ENCODE measurements at regions not wholly inside any gene's neighbourhood (a gene's known extent, or its start where the extent isn't known, plus 50 kb on each side); places are given as distances from the start of the nearest gene placed in this dataset.

DNA sequence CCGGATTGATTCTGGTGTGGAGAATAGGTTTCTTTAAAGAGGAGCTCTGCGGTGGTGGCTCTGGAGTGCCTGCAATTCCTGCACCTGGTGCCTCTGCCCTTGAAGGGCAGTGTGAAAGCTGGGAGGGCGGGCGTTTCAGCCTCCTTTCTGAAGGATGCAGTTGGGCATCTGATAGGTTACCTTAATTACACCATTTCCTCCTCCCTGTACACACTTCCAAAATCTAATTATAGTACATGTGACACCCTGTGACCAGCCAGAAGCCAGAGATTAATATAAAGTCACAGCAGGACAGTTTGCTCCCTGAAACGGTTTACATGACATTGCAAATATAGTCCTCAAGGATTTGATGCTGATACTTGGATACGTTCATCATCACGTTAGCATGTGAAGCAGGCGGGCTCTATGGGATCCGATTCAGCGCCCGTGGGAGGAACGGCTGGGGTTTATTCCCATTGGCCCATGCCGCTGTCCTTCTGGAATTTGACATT is 548.2 kb downstream of the QKI start:
- Mint-ChIP-seq H3K27me3 (no peaks in the 10 kb centered on the region), H3K4me3 (no peak overlapping the region), H3K4me1 (no peaks in the 10 kb centered on the region), H3K27ac (no peak overlapping the region), H3K9me3 (no peaks in the 10 kb centered on the region), H3K36me3 (ENCODE audit: low read depth) (no peaks in the 10 kb centered on the region)
- DNase-seq = peak; percentile 45
- intact Hi-C loops (cut with micrococcal nuclease) = no loop called here

- no peak overlapping the region for H3K27ac Mint-ChIP-seq
- no peaks in the 10 kb centered on the region for H3K9me3 Mint-ChIP-seq
- intact Hi-C loops (cut with micrococcal nuclease) = no loop called here
- DNase-seq = no peak
- H3K4me3 Mint-ChIP-seq = no peak overlapping the region
- H3K4me1 Mint-ChIP-seq = no peaks in the 10 kb centered on the region
- H3K27me3 Mint-ChIP-seq = peaks cover 7% of the 10 kb centered on the region
- H3K36me3 Mint-ChIP-seq (ENCODE audit: low read depth) = no peaks in the 10 kb centered on the region
These were observed 545.6 kb downstream of the QKI start for GRCh38 chr6:163960128-163960527.

DNA sequence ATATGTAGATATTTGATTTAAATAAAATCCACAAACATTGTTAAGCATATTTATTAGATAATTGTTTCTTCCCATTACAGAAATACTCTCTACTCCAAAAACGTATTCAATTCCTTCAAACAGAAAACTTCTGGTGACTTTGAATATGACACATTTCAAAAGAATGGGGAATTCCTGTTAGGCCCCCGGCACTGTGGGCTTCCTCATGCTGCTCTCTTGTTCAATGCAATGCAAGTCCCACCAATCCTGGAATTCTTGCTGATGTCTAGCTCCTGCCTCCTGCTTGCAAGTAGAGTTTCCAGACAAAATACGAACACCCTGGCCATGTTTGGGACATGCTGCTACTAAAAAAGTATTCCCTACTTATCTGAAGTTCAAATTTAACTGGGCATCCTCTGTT is 544.1 kb downstream of the QKI start:
- Mint-ChIP-seq H3K27me3 (peaks cover 16% of the 10 kb centered on the region), H3K9me3 (no peaks in the 10 kb centered on the region), H3K36me3 (ENCODE audit: low read depth) (no peaks in the 10 kb centered on the region), H3K27ac (no peak overlapping the region), H3K4me3 (no peak overlapping the region), H3K4me1 (no peaks in the 10 kb centered on the region)
- DNase-seq = no peak
- intact Hi-C loops (cut with micrococcal nuclease) = loop anchor here (5.0 to 10.0 kb wide), 2 partner anchors 374 to 786 kb away; no protein-coding TSS in a partner anchor

DNA sequence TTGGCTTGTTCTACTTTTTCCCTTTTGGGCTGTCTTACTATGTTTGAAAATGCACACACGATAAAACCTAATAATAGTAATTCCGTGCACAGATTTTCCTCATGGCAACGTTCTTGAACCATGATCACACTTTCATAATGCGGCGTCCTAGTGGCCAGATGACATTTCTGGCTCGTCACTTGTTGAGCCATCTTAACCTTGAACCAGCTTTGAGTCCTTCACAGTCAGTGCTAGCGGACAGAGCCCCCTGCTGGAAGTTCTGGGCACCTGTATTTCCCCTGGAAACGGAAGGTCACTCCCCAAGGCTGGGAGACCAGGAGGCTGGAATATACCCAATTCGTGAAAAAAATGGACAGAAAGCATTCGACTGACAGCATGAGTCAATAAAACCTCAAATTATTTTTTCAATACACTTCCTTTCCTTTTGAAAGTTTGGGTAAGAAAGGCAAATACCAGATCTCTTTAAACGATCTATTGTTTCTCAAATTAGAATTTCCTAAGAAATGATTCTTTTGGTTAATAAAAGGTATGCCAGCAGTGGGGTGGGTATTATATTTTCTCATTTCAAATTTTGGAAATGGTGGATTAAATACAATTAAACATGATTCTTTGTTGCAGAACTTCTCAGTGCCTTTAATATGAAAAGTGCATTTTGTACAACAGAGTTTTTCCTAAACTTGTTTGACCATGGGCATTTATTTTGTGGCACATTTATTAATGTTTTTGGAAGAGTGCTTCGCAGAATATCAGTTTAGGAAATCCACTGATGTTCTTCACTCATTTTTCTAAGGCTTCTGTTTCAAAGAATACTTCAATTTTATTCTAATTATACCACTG is 542.3 kb downstream of the QKI start:
- Mint-ChIP-seq H3K36me3 (ENCODE audit: low read depth) (no peaks in the 10 kb centered on the region), H3K9me3 (no peaks in the 10 kb centered on the region), H3K27me3 (peaks cover 23% of the 10 kb centered on the region), H3K4me3 (no peak overlapping the region), H3K27ac (no peak overlapping the region), H3K4me1 (no peaks in the 10 kb centered on the region)
- intact Hi-C loops (cut with micrococcal nuclease) = loop anchor here (2.0 to 10.0 kb wide), 3 partner anchors 372 to 784 kb away; no protein-coding TSS in a partner anchor
- peak; percentile 87 for DNase-seq

DNA sequence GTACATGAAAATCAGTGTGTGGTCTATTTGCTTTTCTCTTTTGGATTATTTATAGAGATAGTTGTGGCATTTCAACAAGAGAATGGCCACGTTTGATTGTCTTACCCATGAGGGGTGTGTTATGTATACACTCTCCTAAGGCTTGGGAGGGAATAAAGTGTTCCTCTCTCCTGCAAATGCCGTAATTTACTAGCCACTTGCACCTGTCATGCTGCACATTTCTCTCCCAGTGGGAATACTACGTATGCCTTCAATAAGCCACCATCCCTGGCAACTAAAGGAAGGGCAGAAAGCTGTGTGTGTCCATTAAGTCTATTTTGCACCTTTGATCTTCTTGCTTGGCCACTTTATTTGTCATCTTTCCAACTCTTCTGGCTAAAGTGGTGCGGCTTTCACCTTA is 541.2 kb downstream of the QKI start:
- no peak overlapping the region for H3K27ac Mint-ChIP-seq
- intact Hi-C loops (cut with micrococcal nuclease) = loop anchor here (2.0 to 10.0 kb wide), 3 partner anchors 371 to 783 kb away; no protein-coding TSS in a partner anchor
- H3K4me1 Mint-ChIP-seq = no peaks in the 10 kb centered on the region

GRCh38 chr6:163955096-163955495 is 540.6 kb downstream of the QKI start:
- no peak for DNase-seq
- H3K4me3 Mint-ChIP-seq = no peak overlapping the region
- H3K9me3 Mint-ChIP-seq = no peaks in the 10 kb centered on the region
- intact Hi-C loops (cut with micrococcal nuclease) = loop anchor here (5.0 to 10.0 kb wide), 2 partner anchors 370 to 783 kb away; no protein-coding TSS in a partner anchor
- no peaks in the 10 kb centered on the region for H3K36me3 Mint-ChIP-seq (ENCODE audit: low read depth)
- H3K27me3 Mint-ChIP-seq = peaks cover 23% of the 10 kb centered on the region
- H3K4me1 Mint-ChIP-seq = no peaks in the 10 kb centered on the region
- no peak overlapping the region for H3K27ac Mint-ChIP-seq

More for the DNA sequence above, 541.2 kb downstream of the QKI start:
- H3K27me3 Mint-ChIP-seq = peaks cover 23% of the 10 kb centered on the region
- no peaks in the 10 kb centered on the region for H3K9me3 Mint-ChIP-seq
- no peak overlapping the region for H3K4me3 Mint-ChIP-seq
- H3K36me3 Mint-ChIP-seq (ENCODE audit: low read depth) = no peaks in the 10 kb centered on the region
- DNase-seq = no peak

DNA sequence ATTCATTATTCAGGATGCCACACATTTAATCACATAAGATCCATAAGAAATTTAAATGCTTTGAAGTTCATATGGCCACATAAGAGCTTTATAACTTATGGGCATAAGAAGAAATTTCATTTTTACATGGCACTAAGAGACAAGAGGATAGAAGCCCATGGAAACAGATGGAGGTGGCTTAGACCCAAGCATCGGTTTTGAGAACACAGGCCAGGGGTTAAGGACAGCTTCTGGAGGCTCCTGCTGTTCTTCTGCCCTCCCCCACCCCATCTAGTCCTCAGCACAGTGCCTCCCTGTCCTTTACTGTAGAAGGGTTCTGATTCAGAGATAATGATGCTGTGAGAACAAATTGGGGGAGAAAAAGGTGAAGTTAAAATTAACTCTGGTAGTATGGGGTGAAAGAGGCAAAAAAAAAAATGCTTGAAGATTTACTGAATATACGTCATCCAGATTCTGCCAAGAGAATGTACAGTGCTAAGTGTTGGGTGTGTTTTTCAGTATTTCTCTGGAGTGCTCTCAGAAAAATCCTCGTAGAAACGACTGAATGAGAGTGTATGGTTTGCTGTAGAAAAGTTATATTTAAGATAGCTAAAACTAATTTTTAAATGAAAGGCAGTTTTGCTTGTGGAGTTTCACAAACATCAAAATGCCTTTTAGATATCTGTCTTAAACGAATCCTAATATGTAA is 539.7 kb downstream of the QKI start:
- H3K27ac Mint-ChIP-seq = no peak overlapping the region
- no peaks in the 10 kb centered on the region for H3K9me3 Mint-ChIP-seq
- no peaks in the 10 kb centered on the region for H3K36me3 Mint-ChIP-seq (ENCODE audit: low read depth)
- H3K27me3 Mint-ChIP-seq = peaks cover 23% of the 10 kb centered on the region
- H3K4me3 Mint-ChIP-seq = no peak overlapping the region
- no peaks in the 10 kb centered on the region for H3K4me1 Mint-ChIP-seq
- DNase-seq = no peak
- intact Hi-C loops (cut with micrococcal nuclease) = loop anchor here (10.0 kb wide), 1 partner anchor 369 kb away; no protein-coding TSS in a partner anchor

DNA sequence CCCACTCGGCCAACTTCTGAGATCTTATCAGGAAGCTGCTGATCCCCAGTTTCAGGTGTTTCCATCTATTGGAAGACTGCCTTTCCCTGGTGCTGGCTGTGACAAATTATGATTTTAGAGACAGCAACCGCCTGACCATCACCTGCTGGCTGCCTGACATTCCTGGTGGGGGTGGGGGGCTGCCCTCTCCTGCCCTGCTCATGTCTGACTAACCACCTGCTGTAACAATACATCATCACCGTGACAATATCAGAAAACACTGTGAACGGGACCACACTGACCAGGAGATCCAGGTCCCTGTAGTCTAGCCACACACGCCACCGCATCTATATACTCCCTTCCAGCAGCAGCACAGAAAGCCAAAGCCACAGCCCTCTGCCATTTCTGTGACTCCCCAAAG is 537.5 kb downstream of the QKI start:
- Mint-ChIP-seq H3K4me1 (no peaks in the 10 kb centered on the region), H3K27ac (no peak overlapping the region), H3K27me3 (peaks cover 23% of the 10 kb centered on the region), H3K36me3 (ENCODE audit: low read depth) (no peaks in the 10 kb centered on the region), H3K4me3 (no peak overlapping the region), H3K9me3 (no peaks in the 10 kb centered on the region)
- DNase-seq = no peak
- intact Hi-C loops (cut with micrococcal nuclease) = loop anchor here (10.0 kb wide), 1 partner anchor 367 kb away; no protein-coding TSS in a partner anchor

DNA sequence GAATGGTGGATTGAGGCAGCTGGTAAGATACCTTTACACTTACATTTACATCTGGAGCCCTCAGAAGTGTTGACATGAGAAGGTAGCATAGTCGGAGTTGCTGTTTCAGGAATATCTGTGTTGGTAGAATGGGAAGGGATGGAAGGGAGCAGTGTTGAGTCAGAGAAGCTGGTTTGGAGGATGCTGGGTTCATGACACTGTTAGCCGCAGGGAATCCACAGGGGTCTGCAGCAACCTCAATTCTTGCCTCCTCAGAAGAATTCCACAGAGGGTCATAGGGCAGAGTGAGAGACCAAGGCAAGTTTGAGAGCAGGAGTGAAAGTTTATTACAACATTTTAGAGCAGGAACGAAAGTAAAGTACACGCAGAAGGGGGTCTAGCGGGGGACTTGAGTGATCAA is 536.8 kb downstream of the QKI start:
- Mint-ChIP-seq H3K4me3 (no peak overlapping the region), H3K36me3 (ENCODE audit: low read depth) (no peaks in the 10 kb centered on the region), H3K27me3 (peaks cover 19% of the 10 kb centered on the region), H3K4me1 (no peaks in the 10 kb centered on the region), H3K27ac (no peak overlapping the region), H3K9me3 (no peaks in the 10 kb centered on the region)
- intact Hi-C loops (cut with micrococcal nuclease) = loop anchor here (10.0 kb wide), 1 partner anchor 367 kb away; no protein-coding TSS in a partner anchor
- no peak for DNase-seq

GRCh38 chr6:163950159-163950558 is 535.6 kb downstream of the QKI start:
- Mint-ChIP-seq H3K27me3 (peaks cover 16% of the 10 kb centered on the region), H3K4me1 (no peaks in the 10 kb centered on the region), H3K27ac (no peak overlapping the region), H3K36me3 (ENCODE audit: low read depth) (no peaks in the 10 kb centered on the region), H3K4me3 (no peak overlapping the region), H3K9me3 (no peaks in the 10 kb centered on the region)
- intact Hi-C loops (cut with micrococcal nuclease) = loop anchor here (10.0 kb wide), 1 partner anchor 365 kb away; no protein-coding TSS in a partner anchor
- DNase-seq = no peak

DNA sequence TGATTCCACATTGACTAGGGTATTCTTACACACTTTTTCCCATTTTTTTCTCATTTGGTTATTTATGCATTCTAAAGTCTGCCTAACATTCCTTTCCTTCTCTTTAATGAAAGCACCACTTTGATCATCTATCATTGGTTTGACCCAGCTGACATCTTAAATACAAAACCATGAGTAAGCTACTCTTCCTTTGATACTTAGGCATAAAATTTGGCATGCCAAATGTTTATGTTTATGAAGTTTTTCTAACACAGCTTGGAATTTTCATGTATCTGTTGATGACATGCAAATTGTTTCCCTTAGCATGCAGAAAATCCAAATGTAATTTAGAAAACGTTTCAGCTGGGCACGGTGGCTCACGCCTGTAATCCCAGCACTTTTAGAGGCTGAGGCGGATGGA is 534.9 kb downstream of the QKI start:
- no peak for DNase-seq
- no peak overlapping the region for H3K4me3 Mint-ChIP-seq
- H3K36me3 Mint-ChIP-seq (ENCODE audit: low read depth) = no peaks in the 10 kb centered on the region
- H3K27me3 Mint-ChIP-seq = peaks cover 17% of the 10 kb centered on the region
- no peaks in the 10 kb centered on the region for H3K9me3 Mint-ChIP-seq
- intact Hi-C loops (cut with micrococcal nuclease) = no loop called here
- H3K4me1 Mint-ChIP-seq = no peaks in the 10 kb centered on the region
- no peak overlapping the region for H3K27ac Mint-ChIP-seq

DNA sequence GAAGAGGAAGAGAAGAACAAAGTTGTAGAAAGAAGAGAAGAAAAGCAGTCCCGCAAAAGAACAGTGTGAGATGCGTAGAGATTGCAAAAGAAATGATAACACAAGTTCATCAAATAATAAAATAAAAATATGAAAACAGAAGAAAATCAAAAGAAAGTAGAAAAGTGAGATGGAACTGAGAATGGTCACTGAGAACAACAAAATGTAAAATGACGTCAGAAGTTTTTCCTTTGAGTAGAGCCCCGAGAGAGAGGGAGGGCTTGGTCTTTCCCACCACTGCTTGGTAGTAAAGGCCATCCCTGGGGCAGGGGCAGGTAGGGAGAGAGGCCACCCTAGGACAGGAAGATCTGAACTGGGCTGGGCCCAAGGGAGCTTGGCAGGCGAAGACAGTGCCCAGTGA is 533.7 kb downstream of the QKI start:
- no peaks in the 10 kb centered on the region for H3K4me1 Mint-ChIP-seq
- H3K9me3 Mint-ChIP-seq = no peaks in the 10 kb centered on the region
- no peaks in the 10 kb centered on the region for H3K36me3 Mint-ChIP-seq (ENCODE audit: low read depth)
- intact Hi-C loops (cut with micrococcal nuclease) = no loop called here
- DNase-seq = no peak
- H3K27me3 Mint-ChIP-seq = peaks cover 18% of the 10 kb centered on the region
- no peak overlapping the region for H3K4me3 Mint-ChIP-seq
- no peak overlapping the region for H3K27ac Mint-ChIP-seq

- no peaks in the 10 kb centered on the region for H3K4me1 Mint-ChIP-seq
- no peak overlapping the region for H3K27ac Mint-ChIP-seq
- intact Hi-C loops (cut with micrococcal nuclease) = no loop called here
- no peak for DNase-seq
- H3K4me3 Mint-ChIP-seq = no peak overlapping the region
- no peaks in the 10 kb centered on the region for H3K9me3 Mint-ChIP-seq
- peaks cover 17% of the 10 kb centered on the region for H3K27me3 Mint-ChIP-seq
- H3K36me3 Mint-ChIP-seq (ENCODE audit: low read depth) = no peaks in the 10 kb centered on the region
These were observed 532.8 kb downstream of the QKI start for GRCh38 chr6:163947276-163947675.

DNA sequence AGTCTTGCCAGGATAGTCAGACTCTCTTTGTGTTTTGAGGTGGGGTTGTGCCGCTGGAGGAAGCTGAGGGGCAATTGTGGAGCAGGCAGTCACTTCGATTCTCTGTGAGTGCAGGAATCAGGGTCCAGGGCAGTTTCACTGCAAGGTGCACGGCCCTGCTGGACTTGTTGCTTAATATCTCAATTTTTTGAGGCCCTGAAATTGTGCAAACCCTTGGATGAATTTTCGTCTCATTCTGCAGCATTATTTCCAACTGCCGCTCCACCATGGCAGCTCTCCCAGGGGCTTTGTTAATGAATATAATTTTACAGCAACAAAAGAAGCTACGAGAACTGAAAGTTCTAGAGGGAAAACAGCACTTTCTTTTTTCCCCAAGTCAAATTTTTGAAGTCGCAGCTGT is 531.9 kb downstream of the QKI start:
- H3K9me3 Mint-ChIP-seq = no peaks in the 10 kb centered on the region
- DNase-seq = no peak
- intact Hi-C loops (cut with micrococcal nuclease) = no loop called here
- H3K27ac Mint-ChIP-seq = no peak overlapping the region
- no peak overlapping the region for H3K4me3 Mint-ChIP-seq
- peaks cover 14% of the 10 kb centered on the region for H3K27me3 Mint-ChIP-seq
- no peaks in the 10 kb centered on the region for H3K36me3 Mint-ChIP-seq (ENCODE audit: low read depth)
- H3K4me1 Mint-ChIP-seq = no peaks in the 10 kb centered on the region
